Neural progenitor cell (in vitro differentiated cells): ENCODE measurements at regions not wholly inside any gene's neighbourhood (a gene's known extent, or its start where the extent isn't known, plus 50 kb on each side); places are given as distances from the start of the nearest gene placed in this dataset.

ENCODE experiments used
- EZH2 ChIP-seq: fragments of 200-600 bp; sonication (generic); IDR thresholded peaks from 2 replicates; pipeline ENCODE4 v1.6.1; 2017; ENCODE audit warnings: antibody characterized with exemption, mild to moderate bottlenecking, moderate library complexity
- EZH2phosphoT487 ChIP-seq: fragments of 200-600 bp; sonication (generic); IDR thresholded peaks from 2 replicates; pipeline ENCODE4 v1.6.1; 2017; ENCODE audit warnings: antibody characterized with exemption
- TF ChIP-seq, protein P1 (sequence below): fragments of 200-600 bp; sonication (generic); IDR thresholded peaks from 2 replicates; pipeline ENCODE4 v1.5.1; 2017; ENCODE audit warnings: antibody characterized with exemption, mild to moderate bottlenecking

- TF ChIP-seq EZH2 (no peak), EZH2phosphoT487 (no peak)
- TF ChIP-seq, protein P1, sequence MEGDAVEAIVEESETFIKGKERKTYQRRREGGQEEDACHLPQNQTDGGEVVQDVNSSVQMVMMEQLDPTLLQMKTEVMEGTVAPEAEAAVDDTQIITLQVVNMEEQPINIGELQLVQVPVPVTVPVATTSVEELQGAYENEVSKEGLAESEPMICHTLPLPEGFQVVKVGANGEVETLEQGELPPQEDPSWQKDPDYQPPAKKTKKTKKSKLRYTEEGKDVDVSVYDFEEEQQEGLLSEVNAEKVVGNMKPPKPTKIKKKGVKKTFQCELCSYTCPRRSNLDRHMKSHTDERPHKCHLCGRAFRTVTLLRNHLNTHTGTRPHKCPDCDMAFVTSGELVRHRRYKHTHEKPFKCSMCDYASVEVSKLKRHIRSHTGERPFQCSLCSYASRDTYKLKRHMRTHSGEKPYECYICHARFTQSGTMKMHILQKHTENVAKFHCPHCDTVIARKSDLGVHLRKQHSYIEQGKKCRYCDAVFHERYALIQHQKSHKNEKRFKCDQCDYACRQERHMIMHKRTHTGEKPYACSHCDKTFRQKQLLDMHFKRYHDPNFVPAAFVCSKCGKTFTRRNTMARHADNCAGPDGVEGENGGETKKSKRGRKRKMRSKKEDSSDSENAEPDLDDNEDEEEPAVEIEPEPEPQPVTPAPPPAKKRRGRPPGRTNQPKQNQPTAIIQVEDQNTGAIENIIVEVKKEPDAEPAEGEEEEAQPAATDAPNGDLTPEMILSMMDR = no peak
Observed at GRCh38 chr4:100340512-100341485, 150.5 kb upstream of the DDIT4L start.
